ENCODE measurements at regions not wholly inside any gene's neighbourhood (a gene's known extent, or its start where the extent isn't known, plus 50 kb on each side); places are given as distances from the start of the nearest gene placed in this dataset.

- no peaks in the 10 kb centered on the region for H3K9me3 ChIP-seq (ENCODE audit: control insufficient read depth in 2 of 2, insufficient read depth in 1 of 2, low read depth in 1 of 2, low read length in 1 of 2)
- WGBS, 3 donors: 65 to 81% (median 77%) methylated on average over 7 of the region's 7 CpGs
- DNase-seq (no peak), FAIRE-seq (no peak)
- H3K4me3 ChIP-seq (ENCODE audit: low read depth in 1 of 3, low read length in 3 of 3): no peak overlapping the region
- peaks cover 0 to 3% (median 0%) of the 10 kb centered on the region in 3 donors for H3K27me3 ChIP-seq (ENCODE audit: control insufficient read depth in 3 of 3, insufficient read depth in 3 of 3, low read length in 3 of 3)
- no peaks in the 10 kb centered on the region for H3K4me1 ChIP-seq (ENCODE audit: control insufficient read depth in 3 of 3, insufficient read depth in 2 of 3, low read depth in 1 of 3, low read length in 2 of 3)
- H3K36me3 ChIP-seq (ENCODE audit: control insufficient read depth in 3 of 3, insufficient read depth in 2 of 3, low read depth in 1 of 3, low read length in 3 of 3): no peaks in the 10 kb centered on the region
- H3K27ac ChIP-seq (ENCODE audit: low read depth in 1 of 3, low read length in 2 of 3): no peak overlapping the region
Measured at GRCh38 chr1:114224196-114224907, 70.7 kb upstream of the SYT6 start.

GRCh38 chr1:114222920-114223319, 69.3 kb upstream of the SYT6 start:
- Histone ChIP-seq H3K27me3 (ENCODE audit: control insufficient read depth in 3 of 3, insufficient read depth in 3 of 3, low read length in 3 of 3) (peaks cover 0 to 3% (median 0%) of the 10 kb centered on the region in 3 donors), H3K4me3 (ENCODE audit: low read depth in 1 of 3, low read length in 3 of 3) (no peak overlapping the region), H3K36me3 (ENCODE audit: control insufficient read depth in 3 of 3, insufficient read depth in 2 of 3, low read depth in 1 of 3, low read length in 3 of 3) (no peaks in the 10 kb centered on the region), H3K27ac (ENCODE audit: low read depth in 1 of 3, low read length in 2 of 3) (no peak overlapping the region), H3K9me3 (ENCODE audit: control insufficient read depth in 2 of 2, insufficient read depth in 1 of 2, low read depth in 1 of 2, low read length in 1 of 2) (no peaks in the 10 kb centered on the region), H3K4me1 (ENCODE audit: control insufficient read depth in 3 of 3, insufficient read depth in 2 of 3, low read depth in 1 of 3, low read length in 2 of 3) (no peaks in the 10 kb centered on the region)
- FAIRE-seq: no peak
- no peak for DNase-seq
- 81 to 94% (median 87%) methylated on average over 4 of the region's 4 CpGs for whole genome bisulfite sequencing, 3 donors

GRCh38 chr1:114219172-114219868, 65.7 kb upstream of the SYT6 start:
- DNase-seq (peak; percentile 7 to 17), FAIRE-seq (no peak)
- Histone ChIP-seq H3K27ac (ENCODE audit: low read depth in 1 of 3, low read length in 2 of 3) (no peak overlapping the region), H3K27me3 (ENCODE audit: control insufficient read depth in 3 of 3, insufficient read depth in 3 of 3, low read length in 3 of 3) (peaks cover 0 to 3% (median 0%) of the 10 kb centered on the region in 3 donors), H3K4me3 (ENCODE audit: low read depth in 1 of 3, low read length in 3 of 3) (no peak overlapping the region), H3K4me1 (ENCODE audit: control insufficient read depth in 3 of 3, insufficient read depth in 2 of 3, low read depth in 1 of 3, low read length in 2 of 3) (no peaks in the 10 kb centered on the region), H3K36me3 (ENCODE audit: control insufficient read depth in 3 of 3, insufficient read depth in 2 of 3, low read depth in 1 of 3, low read length in 3 of 3) (no peaks in the 10 kb centered on the region), H3K9me3 (ENCODE audit: control insufficient read depth in 2 of 2, insufficient read depth in 1 of 2, low read depth in 1 of 2, low read length in 1 of 2) (no peaks in the 10 kb centered on the region)
- 25 to 30% (median 26%) methylated on average over 7 of the region's 7 CpGs for WGBS, 3 donors

- H3K4me3 ChIP-seq (ENCODE audit: low read depth in 1 of 3, low read length in 3 of 3): no peak overlapping the region
- WGBS, 3 donors: 62 to 85% (median 77%) methylated on average over 10 of the region's 10 CpGs
- FAIRE-seq (no peak), DNase-seq (no peak)
- no peaks in the 10 kb centered on the region for H3K9me3 ChIP-seq (ENCODE audit: control insufficient read depth in 2 of 2, insufficient read depth in 1 of 2, low read depth in 1 of 2, low read length in 1 of 2)
- no peaks in the 10 kb centered on the region for H3K4me1 ChIP-seq (ENCODE audit: control insufficient read depth in 3 of 3, insufficient read depth in 2 of 3, low read depth in 1 of 3, low read length in 2 of 3)
- H3K36me3 ChIP-seq (ENCODE audit: control insufficient read depth in 3 of 3, insufficient read depth in 2 of 3, low read depth in 1 of 3, low read length in 3 of 3): no peaks in the 10 kb centered on the region
- H3K27me3 ChIP-seq (ENCODE audit: control insufficient read depth in 3 of 3, insufficient read depth in 3 of 3, low read length in 3 of 3): peaks cover 0 to 5% (median 0%) of the 10 kb centered on the region in 3 donors
- peak overlapping the region in 1 of 3 donors; percentile 38 for H3K27ac ChIP-seq (ENCODE audit: low read depth in 1 of 3, low read length in 2 of 3)
Measured at GRCh38 chr1:114218361-114219171, 64.9 kb upstream of the SYT6 start.

- Histone ChIP-seq H3K4me3 (ENCODE audit: low read depth in 1 of 3, low read length in 3 of 3) (no peak overlapping the region), H3K36me3 (ENCODE audit: control insufficient read depth in 3 of 3, insufficient read depth in 2 of 3, low read depth in 1 of 3, low read length in 3 of 3) (no peaks in the 10 kb centered on the region), H3K27me3 (ENCODE audit: control insufficient read depth in 3 of 3, insufficient read depth in 3 of 3, low read length in 3 of 3) (peaks cover 0 to 5% (median 2%) of the 10 kb centered on the region in 3 donors), H3K27ac (ENCODE audit: low read depth in 1 of 3, low read length in 2 of 3) (no peak overlapping the region), H3K4me1 (ENCODE audit: control insufficient read depth in 3 of 3, insufficient read depth in 2 of 3, low read depth in 1 of 3, low read length in 2 of 3) (no peaks in the 10 kb centered on the region), H3K9me3 (ENCODE audit: control insufficient read depth in 2 of 2, insufficient read depth in 1 of 2, low read depth in 1 of 2, low read length in 1 of 2) (no peaks in the 10 kb centered on the region)
- WGBS, 3 donors: 71 to 79% (median 73%) methylated on average over 11 of the region's 11 CpGs
- FAIRE-seq (no peak), DNase-seq (no peak)
Measured at GRCh38 chr1:114216431-114217173, 62.9 kb upstream of the SYT6 start.

GRCh38 chr1:114215436-114215835, 61.8 kb upstream of the SYT6 start:
- no peak for FAIRE-seq
- no peaks in the 10 kb centered on the region for H3K4me1 ChIP-seq (ENCODE audit: control insufficient read depth in 3 of 3, insufficient read depth in 2 of 3, low read depth in 1 of 3, low read length in 2 of 3)

GRCh38 chr1:114214016-114214415, 60.3 kb upstream of the SYT6 start:
- no peaks in the 10 kb centered on the region for H3K9me3 ChIP-seq (ENCODE audit: control insufficient read depth in 2 of 2, insufficient read depth in 1 of 2, low read depth in 1 of 2, low read length in 1 of 2)
- WGBS, 3 donors: 78 to 90% (median 80%) methylated on average over 1 of the region's 1 CpG
- no peak overlapping the region for H3K27ac ChIP-seq (ENCODE audit: low read depth in 1 of 3, low read length in 2 of 3)
- H3K36me3 ChIP-seq (ENCODE audit: control insufficient read depth in 3 of 3, insufficient read depth in 2 of 3, low read depth in 1 of 3, low read length in 3 of 3): no peaks in the 10 kb centered on the region
- FAIRE-seq (no peak), DNase-seq (no peak)
- no peaks in the 10 kb centered on the region for H3K4me1 ChIP-seq (ENCODE audit: control insufficient read depth in 3 of 3, insufficient read depth in 2 of 3, low read depth in 1 of 3, low read length in 2 of 3)
- peaks cover 0 to 6% (median 5%) of the 10 kb centered on the region in 3 donors for H3K27me3 ChIP-seq (ENCODE audit: control insufficient read depth in 3 of 3, insufficient read depth in 3 of 3, low read length in 3 of 3)
- H3K4me3 ChIP-seq (ENCODE audit: low read depth in 1 of 3, low read length in 3 of 3): no peak overlapping the region

More at GRCh38 chr1:114215436-114215835, 61.8 kb upstream of the SYT6 start:
- H3K4me3 ChIP-seq (ENCODE audit: low read depth in 1 of 3, low read length in 3 of 3): no peak overlapping the region
- 81 to 95% (median 84%) methylated on average over 4 of the region's 4 CpGs for WGBS, 3 donors
- DNase-seq: no peak
- H3K27ac ChIP-seq (ENCODE audit: low read depth in 1 of 3, low read length in 2 of 3): no peak overlapping the region
- no peaks in the 10 kb centered on the region for H3K36me3 ChIP-seq (ENCODE audit: control insufficient read depth in 3 of 3, insufficient read depth in 2 of 3, low read depth in 1 of 3, low read length in 3 of 3)
- H3K9me3 ChIP-seq (ENCODE audit: control insufficient read depth in 2 of 2, insufficient read depth in 1 of 2, low read depth in 1 of 2, low read length in 1 of 2): no peaks in the 10 kb centered on the region
- peaks cover 0 to 5% (median 2%) of the 10 kb centered on the region in 3 donors for H3K27me3 ChIP-seq (ENCODE audit: control insufficient read depth in 3 of 3, insufficient read depth in 3 of 3, low read length in 3 of 3)

- DNase-seq: no peak
- Histone ChIP-seq H3K27me3 (ENCODE audit: control insufficient read depth in 3 of 3, insufficient read depth in 3 of 3, low read length in 3 of 3) (peaks cover 0 to 15% (median 10%) of the 10 kb centered on the region in 3 donors), H3K27ac (ENCODE audit: low read depth in 1 of 3, low read length in 2 of 3) (no peak overlapping the region), H3K36me3 (ENCODE audit: control insufficient read depth in 3 of 3, insufficient read depth in 2 of 3, low read depth in 1 of 3, low read length in 3 of 3) (no peaks in the 10 kb centered on the region), H3K4me1 (ENCODE audit: control insufficient read depth in 3 of 3, insufficient read depth in 2 of 3, low read depth in 1 of 3, low read length in 2 of 3) (no peaks in the 10 kb centered on the region), H3K9me3 (ENCODE audit: control insufficient read depth in 2 of 2, insufficient read depth in 1 of 2, low read depth in 1 of 2, low read length in 1 of 2) (no peaks in the 10 kb centered on the region), H3K4me3 (ENCODE audit: low read depth in 1 of 3, low read length in 3 of 3) (no peak overlapping the region)
- WGBS, 3 donors: 77 to 91% (median 85%) methylated on average over 5 of the region's 5 CpGs
- FAIRE-seq: no peak
Measured at GRCh38 chr1:114209971-114210370, 56.3 kb upstream of the SYT6 start.
